ENCODE measurements at regions not wholly inside any gene's neighbourhood (a gene's known extent, or its start where the extent isn't known, plus 50 kb on each side); places are given as distances from the start of the nearest gene placed in this dataset.

GRCh38 chr1:38474738-38475623, 384.6 kb downstream of the RRAGC start:
- WGBS, 4 donors: 53 to 64% (median 57%) methylated on average over 18 of the region's 18 CpGs
- Histone ChIP-seq H3K4me3 (no peak overlapping the region), H3K27me3 (peaks cover 24% of the 10 kb centered on the region), H3K36me3 (replicated peaks in 1 of 2) (no peaks in the 10 kb centered on the region), H3K4me1 (replicated peaks in 1 of 2) (peaks cover 0 to 3% of the 10 kb centered on the region in 2 donors), H3K9me3 (replicated peaks in 1 of 3) (no peaks in the 10 kb centered on the region), H3K27ac (no peak overlapping the region)
- DNase-seq: no peak
- intact Hi-C loops (cut with DNase I): no loop called here
- TF ChIP-seq CTCF (IDR thresholded peaks at IDR 0.05): no peak
- TF ChIP-seq POLR2A (IDR thresholded peaks at IDR 0.05): no peak

DNA sequence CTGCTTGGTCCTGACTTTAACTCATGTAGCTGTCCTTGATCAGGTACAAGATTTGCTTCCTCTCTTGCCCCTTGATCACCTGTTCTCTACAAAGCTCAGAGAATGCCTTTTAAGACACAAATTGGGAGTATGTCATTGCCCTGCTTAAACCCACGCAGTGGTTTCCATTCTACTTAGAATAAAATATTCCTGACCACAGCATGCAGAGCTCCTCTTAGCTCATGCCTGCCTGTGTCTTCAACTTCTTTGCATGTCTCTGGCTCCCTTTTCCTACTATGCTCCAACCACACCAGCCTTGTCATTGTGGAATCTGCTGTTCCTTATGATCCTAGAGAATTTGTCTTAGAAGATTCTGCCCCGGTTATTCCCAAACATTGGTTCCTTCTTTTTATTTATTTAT, 393.1 kb downstream of the RRAGC start:
- intact Hi-C loops (cut with DNase I): no loop called here
- Histone ChIP-seq H3K36me3 (replicated peaks in 1 of 2) (no peaks in the 10 kb centered on the region), H3K4me1 (replicated peaks in 1 of 2) (no peaks in the 10 kb centered on the region), H3K27ac (no peak overlapping the region), H3K9me3 (replicated peaks in 1 of 3) (no peaks in the 10 kb centered on the region), H3K4me3 (no peak overlapping the region), H3K27me3 (peaks cover 3% of the 10 kb centered on the region)
- DNase-seq: no peak
- 85 to 93% (median 88%) methylated on average over 2 of the region's 2 CpGs for WGBS, 4 donors
- no peak for TF ChIP-seq CTCF (IDR thresholded peaks at IDR 0.05)
- no peak for TF ChIP-seq POLR2A (IDR thresholded peaks at IDR 0.05)

DNA sequence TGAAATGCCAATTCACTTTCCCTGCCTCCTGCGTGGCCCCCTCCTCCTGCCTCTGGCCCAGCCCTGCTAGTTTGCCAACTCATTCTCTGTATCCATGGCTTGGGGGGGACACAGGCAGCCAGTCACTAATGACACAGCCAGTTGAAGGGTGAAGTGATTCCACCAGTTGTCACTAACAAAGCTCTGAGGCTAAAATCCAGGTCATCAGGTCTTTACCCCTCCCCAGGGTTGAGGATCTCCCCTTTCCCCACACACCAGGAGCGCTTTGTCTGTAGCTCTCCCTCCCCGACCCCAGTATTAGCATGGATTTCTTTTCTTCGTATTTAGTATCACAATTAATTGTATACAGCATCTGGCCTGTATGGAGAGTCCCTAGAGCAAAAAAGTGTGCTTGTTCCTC, 394.1 kb downstream of the RRAGC start:
- Histone ChIP-seq H3K9me3 (replicated peaks in 1 of 3) (no peaks in the 10 kb centered on the region), H3K27me3 (no peaks in the 10 kb centered on the region), H3K4me3 (no peak overlapping the region), H3K36me3 (replicated peaks in 1 of 2) (no peaks in the 10 kb centered on the region), H3K4me1 (replicated peaks in 1 of 2) (no peaks in the 10 kb centered on the region), H3K27ac (no peak overlapping the region)
- WGBS, 4 donors: 70 to 83% (median 76%) methylated on average over 4 of the region's 4 CpGs
- intact Hi-C loops (cut with DNase I): no loop called here
- TF ChIP-seq POLR2A (IDR thresholded peaks at IDR 0.05) (no peak), CTCF (IDR thresholded peaks at IDR 0.05) (no peak)
- no peak for DNase-seq

DNA sequence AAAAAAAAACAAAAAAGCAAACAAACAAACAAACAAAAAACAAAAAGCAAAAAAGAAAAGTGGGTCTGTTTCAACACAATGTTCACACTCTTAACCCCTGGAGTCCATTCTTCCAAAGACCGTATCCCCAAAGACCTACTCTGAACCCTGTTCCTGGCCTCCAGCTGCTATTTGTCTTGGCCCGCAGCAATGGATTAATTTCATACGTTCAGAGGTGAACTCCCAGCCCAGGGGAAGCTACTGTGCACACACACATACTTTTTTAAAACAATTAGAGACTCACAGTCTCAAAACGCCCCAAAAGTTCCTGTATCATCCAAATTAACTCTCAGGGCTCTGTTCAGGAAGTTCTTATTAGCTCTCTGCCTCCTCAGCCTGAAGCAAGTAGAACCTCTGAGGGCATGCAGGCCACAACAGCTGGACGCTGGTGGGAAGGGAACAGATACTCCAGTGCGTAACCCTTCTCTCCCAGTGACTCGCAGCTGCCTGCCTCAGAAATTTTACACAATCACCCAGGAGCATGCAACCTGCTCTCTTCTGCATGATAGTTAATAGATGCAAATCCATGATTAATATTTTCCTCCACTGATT, 395.4 kb downstream of the RRAGC start:
- H3K27me3 ChIP-seq: no peaks in the 10 kb centered on the region
- H3K9me3 ChIP-seq (replicated peaks in 1 of 3): no peaks in the 10 kb centered on the region
- H3K36me3 ChIP-seq (replicated peaks in 1 of 2): no peaks in the 10 kb centered on the region
- no peak for DNase-seq
- no peak overlapping the region for H3K4me3 ChIP-seq
- H3K27ac ChIP-seq: no peak overlapping the region
- no peaks in the 10 kb centered on the region for H3K4me1 ChIP-seq (replicated peaks in 1 of 2)
- TF ChIP-seq CTCF (IDR thresholded peaks at IDR 0.05) (no peak), POLR2A (IDR thresholded peaks at IDR 0.05) (no peak)
- intact Hi-C loops (cut with DNase I): no loop called here
- 45 to 50% (median 49%) methylated on average over 7 of the region's 7 CpGs for WGBS, 4 donors

Data from adrenal gland (tissue), 9 donors.